Activated CD4-positive, alpha-beta T cell treated with anti-CD3 and anti-CD28 coated beads for 4 hours (primary cell): ENCODE measurements at regions not wholly inside any gene's neighbourhood (a gene's known extent, or its start where the extent isn't known, plus 50 kb on each side); places are given as distances from the start of the nearest gene placed in this dataset.

Experiments
- DNase-seq, 2 donors: peaks; one replicate each; pipeline ENCODE4 v3.0.0-alpha.2; 2020

DNA sequence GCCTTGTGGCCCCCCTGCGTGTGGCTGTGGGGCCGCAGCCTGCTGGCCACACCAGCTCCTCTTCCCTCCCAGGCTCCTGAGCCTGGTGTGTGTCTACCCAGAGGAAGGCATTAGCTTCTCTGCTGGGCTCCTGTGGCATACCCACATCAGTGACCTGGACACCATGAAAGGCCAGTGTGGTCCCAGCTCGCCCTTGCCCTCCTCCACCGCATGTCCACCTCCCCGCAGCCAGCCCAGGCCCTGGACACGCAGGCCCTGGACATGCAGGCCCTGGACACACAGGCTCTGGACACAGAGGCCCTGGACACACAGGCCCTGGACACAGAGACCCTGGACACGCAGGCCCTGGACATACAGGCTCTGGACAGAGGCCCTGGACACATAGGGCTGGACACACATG, 153.4 kb upstream of the PPP1R26 start:
- DNase-seq: no peak

DNA sequence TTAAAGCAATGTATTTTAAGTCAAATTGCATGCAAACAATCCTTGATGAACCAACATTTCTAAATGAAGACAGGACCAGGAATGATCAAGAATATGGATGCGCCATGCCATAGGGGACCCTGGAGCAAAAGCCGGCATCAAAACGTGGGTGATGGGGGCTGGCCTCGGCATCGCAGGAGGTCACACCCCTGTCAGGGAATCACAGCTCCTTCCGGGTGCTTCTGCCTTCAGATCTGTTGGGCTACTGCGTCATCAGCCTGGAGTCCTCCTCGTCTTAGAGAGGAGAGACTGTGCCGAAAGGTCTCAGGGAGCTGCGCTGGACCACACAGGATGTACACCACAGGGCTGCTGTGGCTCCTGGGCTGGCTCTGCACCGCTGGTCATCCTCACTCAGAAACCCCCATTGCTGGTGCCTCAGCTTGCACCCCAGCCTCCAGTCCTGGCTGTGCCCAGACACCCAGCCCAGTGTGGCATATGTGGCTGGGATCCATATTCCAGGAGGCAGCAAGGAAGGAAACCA, 152.9 kb upstream of the PPP1R26 start:
- DNase-seq: no peak

DNA sequence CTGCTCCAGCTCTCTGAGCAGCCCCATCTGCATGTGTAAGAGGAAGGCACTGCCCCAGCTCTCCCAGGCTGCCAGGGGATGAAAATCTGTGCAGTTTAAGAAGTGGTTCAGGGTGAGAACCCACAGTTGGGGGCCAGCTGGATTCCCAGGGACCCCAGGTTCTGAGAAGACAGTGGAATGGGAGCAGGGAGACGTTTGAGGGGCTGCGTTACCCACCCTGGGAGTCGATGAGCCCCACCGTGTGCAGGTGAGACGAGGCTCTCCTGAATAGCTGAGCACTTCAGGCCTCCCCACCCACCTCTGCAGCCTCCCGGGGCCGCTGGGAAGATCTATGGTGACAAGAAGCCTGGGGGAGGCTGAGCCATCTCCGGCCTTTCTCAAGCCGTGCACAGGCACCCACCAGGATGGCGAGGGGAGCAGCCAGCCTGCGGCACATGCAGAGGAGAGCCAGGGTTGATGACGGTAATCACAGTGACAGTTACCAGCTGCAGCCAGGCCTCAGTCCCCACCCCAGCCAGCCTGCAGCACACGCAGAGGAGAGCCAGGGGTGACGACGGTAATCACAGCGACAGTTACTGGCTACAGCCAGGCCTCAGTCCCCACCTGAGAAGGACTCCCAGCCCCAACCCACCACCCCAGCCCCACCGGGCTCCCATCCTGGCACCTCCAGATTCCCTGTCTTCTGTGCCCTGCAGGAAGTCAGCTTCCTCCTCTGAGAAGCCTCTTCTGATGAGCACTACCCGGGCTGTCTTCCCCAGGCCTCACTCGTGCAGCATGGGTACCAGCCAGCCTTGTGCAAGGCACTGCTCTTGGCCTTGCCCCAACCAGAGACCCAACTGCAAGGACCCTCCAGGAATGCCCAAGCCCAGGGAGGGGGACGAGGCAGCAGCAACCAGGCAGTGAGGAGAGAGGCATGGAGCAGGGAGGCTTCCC, 150.8 kb upstream of the PPP1R26 start:
- DNase-seq: no peak

DNA sequence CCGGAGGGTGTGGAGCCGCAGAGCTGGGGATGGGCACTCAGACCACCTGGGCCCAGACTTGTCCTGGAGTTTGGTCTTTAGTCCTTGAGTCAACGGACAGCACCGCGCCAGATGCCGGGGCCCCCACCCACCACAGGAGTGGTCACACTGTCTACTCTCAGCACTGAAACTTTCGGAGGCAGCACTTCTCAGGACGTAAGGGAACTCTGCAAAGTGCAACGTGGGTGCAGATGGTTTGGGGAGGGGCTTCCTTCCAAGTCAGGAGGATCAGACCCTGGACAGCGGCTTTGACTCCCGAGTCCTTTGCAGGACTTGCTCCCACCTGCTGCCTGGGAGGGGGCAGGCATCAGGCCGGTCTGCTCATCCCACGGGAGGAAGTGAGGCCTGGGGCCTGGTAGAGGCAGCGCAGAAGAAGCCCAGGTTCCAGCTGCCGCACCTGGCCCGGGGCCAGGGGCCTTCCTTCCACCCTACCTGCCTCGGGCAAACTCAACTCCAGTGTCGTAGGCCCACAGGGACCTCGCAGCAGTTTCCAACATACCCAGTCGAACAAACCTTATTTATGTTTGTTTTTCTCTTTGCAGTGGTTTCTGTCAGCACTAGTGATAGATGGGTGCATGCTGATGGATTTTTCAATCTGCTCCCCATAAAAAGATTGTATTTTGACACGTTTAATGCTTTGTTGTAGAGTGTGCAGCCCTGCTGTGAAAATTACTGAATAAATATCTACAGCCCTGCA, 149.8 kb upstream of the PPP1R26 start:
- DNase-seq: no peak

DNA sequence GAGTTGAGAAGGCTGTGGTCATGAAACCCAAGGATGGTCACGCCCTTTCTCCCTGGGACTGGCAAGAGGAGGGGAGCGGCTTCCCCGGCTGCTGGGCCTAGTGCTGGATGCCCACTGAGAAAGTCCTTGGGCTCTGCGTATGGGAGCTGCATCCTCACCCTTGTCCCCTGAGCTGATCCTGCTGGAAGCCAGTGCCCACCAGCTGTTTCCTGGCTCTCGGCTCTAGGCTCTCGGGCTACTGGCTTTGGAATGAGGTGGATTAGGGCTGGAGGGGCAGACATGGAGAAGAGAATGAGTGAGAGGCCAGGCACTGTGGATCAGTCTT, 149.3 kb upstream of the PPP1R26 start:
- DNase-seq: no peak

DNA sequence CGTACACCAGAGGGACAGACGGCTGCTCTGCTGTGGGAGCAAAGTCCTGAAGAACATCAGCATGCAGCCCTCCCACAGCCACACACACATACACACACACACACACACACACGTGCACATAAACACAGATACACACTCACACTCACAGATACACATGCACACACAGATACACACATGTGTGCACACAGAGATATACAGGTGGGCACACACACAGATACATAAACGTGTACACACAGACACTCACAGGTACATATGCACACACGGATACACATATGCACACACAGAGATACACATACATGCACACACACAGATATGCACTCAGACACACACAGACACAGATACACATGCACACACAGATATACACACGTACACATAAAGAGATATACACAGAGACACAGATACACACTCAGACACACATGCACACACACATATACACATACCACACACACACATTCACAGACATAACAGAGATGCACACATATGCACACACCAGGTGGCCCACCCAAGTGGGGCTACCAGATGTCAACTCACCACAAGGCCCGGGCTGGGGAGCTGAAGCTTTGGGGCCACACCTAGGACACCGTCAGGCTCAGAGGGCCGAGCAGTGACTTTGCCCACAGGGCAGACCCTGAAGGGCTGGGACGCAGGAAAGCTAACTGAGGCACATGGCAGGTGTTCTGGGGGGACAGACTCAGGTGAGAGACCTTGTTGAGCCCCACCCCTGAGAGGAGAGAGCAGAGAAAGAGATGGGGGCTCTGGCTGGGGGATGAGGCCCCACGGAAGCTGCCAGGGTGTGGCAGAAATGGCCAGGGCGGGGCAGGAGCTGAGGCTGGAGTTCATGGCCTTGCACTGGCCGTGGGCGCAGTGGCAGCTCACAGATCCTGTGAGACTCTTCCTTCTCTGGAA, 148.6 kb upstream of the PPP1R26 start:
- no peak for DNase-seq

DNA sequence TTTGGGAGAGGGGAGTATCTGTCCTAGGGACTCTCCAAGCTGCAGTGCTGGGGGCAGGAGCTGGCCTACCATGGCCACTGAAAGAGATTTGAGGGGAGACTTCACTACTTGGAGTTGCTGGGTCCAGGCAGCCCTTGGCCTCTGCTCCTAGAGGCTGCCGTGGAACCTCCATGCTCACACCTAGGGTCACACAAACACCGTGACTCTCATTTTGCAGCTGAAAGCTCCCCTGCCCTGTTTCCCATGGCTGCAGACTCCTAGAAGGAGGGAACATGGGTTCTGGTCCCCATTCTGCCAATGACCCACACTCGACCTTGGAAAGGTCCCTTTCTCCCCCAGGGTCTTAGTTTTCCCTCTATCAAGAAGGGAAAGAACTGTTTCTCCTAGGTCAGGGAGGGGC, 147.1 kb upstream of the PPP1R26 start:
- DNase-seq: no peak

DNA sequence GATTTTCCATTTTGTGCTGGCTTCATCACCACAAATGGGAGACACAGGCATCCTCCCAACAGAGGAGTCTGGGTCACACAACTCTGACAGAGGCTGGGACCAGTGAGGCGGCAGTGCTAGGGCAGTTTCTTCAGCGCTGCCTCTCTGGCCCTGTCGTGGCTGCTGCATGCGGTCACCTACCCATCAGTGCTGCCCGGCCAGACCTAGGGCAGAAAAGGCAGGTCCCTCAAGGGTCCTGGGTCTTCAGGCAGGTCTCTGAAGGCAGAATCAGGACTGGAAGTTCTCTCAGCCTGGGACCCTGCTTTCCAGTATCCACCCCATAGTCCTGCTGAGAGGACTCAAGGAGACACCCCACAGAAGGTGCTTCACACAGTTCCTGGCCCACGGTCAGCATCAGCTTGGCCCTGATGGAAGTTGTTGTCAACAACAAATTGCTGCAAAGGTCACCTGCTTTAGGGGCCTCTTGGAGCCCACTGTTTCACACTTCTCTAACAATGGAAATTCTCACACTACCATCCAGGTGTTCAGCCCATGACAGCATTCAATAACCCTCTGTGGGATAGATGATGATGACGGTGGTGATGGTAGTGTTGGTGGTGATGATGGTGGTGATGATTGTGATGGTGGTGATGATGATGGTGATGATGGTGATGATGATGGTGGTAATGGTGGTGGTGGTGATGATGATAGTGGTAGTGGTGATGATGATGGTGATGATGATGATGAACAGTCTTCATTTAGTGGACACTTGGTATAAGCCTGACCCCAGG, 146.4 kb upstream of the PPP1R26 start:
- no peak for DNase-seq

DNA sequence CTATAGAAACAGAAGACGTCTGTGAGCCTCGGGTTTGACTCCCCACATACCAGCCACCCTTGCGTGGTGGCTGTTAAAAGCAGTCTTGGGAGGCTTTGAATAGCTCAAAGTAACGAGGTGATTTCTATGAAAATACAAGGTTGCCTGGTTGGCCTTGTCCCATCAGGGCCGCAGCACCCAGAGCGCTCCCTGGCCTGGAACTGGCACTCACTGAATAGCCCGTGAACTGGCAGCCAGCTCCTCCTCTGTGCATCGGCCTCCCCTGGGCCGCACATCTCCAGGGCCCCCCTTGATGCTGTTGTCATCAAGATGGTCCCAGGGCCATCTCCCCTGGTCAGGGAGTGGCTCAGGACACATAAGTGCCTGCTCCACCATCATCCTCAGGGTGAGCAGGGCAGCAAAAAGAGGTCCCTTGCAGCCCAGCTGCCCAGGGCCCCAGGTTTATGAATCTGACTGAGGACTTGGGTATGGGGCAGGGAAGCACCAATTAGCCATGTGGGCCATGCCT, 144.6 kb upstream of the PPP1R26 start:
- DNase-seq: no peak

DNA sequence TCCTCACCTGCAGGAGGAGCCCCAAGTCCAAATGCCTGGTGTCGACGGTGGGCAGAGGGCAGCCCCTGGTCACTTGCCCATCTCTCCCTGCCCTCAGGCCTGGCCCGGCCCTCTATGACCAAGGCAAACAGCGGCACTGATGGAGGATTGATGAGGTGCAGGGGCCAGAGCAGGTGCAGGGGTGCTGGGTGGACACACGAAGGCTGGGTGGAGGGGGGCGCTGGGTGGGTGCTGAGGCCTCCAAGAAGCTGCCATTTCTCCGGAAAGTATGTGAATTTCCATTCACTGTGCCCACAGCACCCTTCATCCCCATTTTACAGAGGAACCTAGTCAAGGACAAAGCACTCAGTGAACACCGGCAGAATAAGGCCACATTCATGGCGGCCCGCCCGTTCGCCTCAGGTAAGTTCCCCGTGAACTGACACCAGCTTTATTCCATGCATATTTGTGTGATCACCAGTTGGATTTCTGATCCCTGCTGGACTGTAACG, 143.8 kb upstream of the PPP1R26 start:
- no peak for DNase-seq

DNA sequence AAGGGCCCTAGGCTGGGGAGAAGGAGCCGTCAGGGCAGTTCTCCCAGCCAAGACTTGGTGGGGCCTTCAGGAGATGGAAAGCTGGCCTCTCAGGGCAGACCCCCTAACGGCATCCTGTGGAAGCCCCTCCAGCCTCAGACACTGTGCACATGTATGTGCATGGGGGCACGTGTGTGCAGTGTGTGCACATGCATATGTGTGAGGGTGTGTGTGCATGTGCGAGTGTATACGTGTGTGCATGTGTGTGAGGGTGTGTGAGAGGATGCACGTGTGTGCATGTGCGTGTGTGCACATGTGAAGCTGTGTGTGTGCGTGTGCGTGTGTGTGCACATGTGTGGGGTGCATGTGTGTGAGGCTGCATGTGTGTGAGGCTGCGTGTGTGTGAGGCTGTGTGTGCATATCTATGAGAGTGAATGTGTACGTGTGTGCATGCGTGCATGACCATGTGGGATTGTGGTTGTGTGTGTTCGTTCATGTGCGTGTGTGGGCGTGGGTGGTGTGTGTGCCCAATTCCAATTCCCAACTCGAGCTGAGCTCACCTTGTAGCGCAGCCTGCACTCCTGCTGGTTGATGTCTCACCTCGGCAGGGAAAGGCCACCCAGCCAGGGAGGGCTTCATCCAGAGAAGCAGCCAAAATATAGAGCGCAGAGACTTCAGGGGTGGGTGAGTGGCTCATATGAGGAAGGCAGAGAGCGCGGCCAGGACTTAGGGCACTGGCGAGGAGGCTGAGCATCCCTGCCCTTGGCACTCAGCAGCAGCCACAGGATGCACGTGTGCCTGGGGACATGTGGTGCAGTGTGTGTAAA, 142.7 kb upstream of the PPP1R26 start:
- DNase-seq: no peak

DNA sequence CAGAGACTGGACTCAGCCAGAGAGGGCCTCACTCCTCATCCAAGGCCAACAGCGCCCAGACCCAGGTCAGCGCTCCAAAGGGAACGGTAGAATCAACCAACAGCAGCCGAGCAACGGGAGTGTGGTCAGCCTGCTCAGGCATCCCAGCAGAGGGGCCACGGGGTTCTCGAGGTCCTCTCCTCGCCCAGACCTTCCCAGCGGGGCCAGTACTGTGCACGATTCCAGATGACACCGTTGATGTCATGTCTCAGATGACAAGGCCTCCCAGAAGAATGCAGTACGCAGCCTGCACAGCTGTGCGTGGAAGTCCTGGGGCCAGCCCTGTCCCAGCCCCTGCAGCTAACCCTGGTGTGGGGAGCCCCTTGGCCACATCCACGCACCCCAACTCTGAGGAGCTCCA, 141.0 kb upstream of the PPP1R26 start:
- no peak for DNase-seq

DNA sequence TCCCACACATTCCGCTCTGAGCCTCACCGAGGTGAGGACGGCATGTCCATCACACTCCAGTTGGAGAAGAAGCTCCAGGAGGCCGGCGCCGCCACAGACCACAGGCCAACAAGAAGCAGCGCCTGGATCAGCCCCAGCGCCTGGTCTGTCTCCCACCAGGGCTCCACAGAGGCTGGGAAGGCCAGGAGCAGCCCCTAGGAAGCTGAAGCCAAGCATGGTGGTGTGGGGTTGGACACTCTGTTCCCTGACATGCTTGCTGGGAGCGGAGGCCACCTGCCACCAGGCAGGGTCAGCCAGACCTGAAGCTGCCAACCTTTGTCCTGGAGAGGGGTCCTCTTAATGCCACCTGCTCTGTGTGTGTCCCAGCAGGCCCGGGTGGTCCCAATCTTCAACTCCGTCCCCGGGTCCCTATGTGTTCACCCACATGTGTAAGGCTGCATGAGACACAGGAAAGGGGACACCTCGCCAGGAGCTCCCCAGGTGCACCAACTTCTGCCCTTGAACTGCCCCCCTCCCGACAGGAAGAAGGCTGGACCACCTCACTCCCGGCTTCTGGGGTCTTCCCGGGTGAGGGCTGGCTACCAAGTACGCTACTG, 140.1 kb upstream of the PPP1R26 start:
- DNase-seq: no peak

DNA sequence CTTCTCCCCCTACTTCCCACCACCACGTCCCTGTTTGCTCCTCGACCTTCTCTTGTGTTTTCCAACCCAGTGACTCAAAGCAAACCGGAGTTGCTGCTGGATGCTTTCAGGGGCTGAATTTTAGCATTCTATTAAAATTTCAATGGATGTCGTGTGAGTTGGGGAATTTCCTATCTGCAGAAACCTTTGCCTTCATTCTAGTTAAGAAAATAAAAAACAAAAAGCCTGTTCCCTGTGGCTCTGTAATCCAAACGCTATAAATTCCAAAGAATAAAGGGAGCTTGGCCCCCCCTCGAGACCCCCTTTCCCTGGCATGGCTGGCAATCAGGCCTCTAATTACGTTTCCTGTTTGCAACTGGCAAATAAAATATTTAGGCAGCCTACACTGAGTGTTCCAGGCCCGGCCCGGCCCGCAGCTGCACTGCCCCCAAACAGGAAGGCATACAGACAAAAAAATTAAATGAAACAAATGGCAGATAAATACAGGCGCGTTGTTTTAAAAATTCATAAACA, 139.4 kb upstream of the PPP1R26 start:
- no peak for DNase-seq

DNA sequence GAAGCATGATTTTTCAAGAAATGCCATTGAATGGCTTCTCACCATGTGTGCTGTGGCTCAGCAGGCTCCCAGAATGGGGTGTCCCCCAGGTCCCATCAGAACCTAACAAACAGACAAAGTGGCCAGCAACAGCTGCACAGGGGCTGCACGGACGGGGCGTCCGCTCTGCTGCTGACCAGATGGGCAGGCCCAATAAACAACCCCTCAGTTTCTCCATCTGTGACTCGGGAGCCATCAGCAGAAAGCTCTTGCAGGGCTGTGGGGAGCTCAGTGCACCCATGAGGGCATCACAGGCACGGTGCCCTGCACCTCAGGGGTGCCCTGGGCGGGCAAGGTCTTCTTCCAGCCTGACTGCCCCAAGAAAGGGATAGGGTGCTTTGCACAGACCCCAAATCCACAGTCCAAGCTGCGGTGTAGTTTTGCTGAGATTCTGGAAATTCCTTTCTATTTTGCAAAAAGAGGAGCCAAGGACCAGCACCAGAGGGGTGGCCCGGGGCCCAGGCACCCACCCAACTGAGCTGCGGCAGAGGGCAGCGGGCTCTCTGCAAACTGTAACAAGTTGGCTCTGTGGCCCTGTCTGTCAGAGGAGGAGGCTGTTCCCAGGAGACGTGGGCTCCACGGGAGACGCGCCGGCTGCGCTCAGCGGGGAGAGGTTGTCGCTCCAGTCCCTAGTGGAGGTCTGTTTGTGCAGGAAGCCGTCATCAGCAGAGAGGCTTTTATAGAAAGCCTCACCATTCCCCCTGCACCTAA, 138.7 kb upstream of the PPP1R26 start:
- no peak for DNase-seq

DNA sequence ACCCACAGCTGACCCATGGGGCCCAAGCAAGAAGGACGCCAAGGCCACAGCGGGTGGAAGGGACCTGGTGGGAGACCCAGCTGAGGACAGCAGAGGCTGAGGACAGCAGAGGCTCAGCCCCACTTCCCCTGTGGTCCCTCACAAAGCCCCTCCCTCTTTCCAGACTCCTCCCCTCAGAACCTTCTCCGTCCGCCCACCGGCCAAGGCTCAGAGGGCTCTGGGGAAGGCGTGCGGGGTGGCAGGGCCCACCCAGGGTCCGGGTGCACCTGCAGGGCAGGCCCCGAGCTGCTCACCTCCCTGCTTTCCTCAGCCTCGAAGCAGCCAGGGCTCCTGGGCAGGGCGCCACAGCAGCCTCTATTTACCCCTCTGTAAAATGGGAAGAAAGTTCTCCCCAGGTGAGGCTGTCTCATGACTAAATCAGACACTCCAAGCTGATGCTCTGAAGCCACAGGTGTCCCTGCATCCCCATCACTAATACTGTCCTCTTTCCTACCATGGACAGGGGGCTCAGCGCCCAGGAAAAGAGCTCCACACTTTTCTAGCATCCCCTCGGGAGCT, 137.9 kb upstream of the PPP1R26 start:
- DNase-seq: no peak

DNA sequence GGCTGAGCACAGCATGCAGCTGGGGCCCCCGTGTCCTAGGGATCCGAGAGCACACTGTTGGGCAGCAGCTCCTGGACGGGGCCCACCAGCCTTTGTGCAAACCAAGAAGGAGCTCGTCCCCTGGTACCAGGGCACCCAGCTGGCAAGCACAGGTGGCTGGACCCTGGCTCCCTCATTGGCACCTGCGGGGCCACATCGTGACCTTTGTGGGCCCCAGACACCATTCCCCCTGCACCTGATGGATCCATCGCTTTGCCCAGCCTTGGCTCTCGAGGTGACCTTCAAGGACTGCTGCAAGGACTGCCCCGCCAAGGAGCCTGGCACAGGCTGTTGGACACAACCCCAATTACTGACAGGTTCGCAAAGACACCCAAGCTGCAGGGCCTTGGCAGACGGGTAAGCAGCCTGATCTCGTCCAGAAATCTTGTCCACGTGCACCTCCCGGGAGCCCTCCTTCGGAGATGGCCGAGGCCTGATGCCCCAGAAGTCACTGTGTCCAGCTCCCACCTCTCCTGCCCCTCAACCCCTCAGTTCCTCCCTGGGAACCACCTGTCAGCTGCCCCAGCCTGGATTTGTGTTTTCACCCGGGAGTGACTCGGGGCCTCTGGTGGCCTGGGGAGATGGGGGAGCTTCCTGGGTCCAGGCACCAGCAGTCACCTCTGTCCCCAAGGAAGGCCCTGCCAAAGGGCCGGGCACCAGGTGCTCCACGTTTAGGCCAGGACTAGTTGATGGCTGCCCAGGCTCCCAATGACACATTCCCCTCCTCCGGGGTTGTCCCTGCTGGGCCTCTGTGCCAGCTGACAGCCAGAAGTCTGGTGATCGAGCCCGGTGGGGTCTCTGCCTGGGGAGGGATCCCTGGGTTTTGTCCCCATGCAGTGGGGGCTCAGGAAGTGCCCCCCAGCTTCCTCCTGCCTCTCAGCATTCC, 137.1 kb upstream of the PPP1R26 start:
- no peak for DNase-seq

DNA sequence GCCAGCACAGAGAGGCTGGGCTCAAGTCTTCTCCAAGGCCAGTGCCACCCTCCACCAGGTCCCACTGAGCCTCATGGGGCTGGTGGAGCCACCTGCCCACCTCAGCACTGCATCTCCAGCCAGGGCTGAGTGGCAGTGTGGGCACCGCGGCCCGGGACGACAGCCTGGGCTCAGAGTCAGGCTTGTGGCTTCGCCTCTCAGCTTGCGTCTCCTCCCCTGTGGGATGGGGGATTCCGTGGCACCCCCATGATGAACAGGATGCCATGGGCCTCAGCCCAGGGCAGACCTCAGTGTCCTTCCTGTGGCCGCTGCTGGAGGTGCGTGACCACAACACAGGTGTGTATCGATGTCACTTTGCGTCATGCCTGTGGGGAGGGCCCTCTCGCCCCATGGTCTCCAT, 136.4 kb upstream of the PPP1R26 start:
- DNase-seq: no peak
